Activated T-helper 1 cell treated with Interleukin-2 at 50 U/mL for 16 hours (primary cell): ENCODE measurements at regions not wholly inside any gene's neighbourhood (a gene's known extent, or its start where the extent isn't known, plus 50 kb on each side); places are given as distances from the start of the nearest gene placed in this dataset.
"Not testable (repeated sequence)": the region's sequence is repeated elsewhere in the genome, so short reads cannot be mapped to it uniquely, and the experiment has no call there.

Experiments used
- DNase-seq: peaks from one replicate; pipeline ENCODE4 v3.0.0-alpha.2; 2020; ENCODE audit warnings: low read depth

- no peak for DNase-seq
Observed at GRCh38 chr4:82247171-82247570, 126.6 kb downstream of the HNRNPD start.

DNA sequence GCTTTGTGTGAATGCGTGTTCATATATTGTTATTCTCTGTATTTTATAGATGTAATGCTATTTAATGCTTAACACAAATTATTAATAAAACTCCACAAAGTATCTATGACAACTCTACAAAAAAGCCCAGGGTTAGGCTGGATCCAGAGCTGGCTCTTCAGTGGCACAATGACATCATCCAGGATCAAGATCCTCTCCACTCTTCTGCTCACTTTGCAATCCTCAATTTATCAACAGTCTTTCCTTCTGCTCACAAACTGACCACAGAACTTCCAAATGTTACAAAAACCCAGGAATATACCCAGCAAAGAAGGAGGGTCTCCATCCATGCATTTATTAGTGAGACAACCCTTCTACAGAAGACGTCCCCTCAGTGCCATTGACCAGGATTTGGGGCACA is 132.3 kb downstream of the HNRNPD start:
- no peak for DNase-seq

DNA sequence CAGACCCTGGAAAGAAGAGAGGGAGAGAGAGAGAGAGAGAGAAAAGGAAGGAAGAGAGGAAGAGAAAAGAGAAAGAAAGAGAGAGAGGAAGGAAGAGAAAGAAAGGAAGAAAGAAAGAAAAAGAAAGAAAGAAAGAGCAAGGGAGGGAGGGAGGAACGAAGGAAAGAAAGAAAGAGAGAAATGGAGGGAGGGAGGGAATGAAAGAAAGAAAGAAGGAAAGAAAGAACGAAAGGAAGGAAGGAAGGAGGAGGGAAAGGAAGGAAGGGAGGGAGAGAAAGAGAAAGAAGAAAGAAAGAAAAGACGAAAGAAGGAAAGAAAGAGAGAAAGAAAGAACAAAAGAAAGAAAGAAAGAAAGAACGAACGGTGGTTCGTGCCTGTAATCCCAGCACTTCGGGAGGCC is 133.4 kb downstream of the HNRNPD start:
- no peak for DNase-seq

GRCh38 chr4:82237142-82237541 is 136.6 kb downstream of the HNRNPD start:
- not testable (repeated sequence) for DNase-seq

DNA sequence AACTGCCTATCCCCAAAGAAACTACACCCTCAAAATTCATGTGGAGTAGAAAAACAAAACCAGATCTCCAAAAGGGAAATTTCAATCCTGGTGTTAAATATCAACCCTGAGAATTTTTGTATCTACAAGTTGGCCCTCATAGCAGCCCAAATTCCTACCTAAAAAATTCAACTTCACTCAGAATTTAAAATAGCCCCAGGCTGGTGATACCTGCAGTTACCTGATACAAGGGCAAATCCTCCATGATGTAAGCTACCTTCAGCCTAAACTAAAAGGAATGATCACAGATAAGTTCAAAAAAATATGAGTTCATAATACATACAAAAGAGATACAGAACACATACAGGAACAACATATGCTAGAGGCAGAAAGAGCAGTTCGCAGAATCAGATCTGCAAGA is 138.4 kb downstream of the HNRNPD start:
- no peak for DNase-seq

GRCh38 chr4:82232891-82233290 is 140.9 kb downstream of the HNRNPD start:
- DNase-seq = no peak

DNA sequence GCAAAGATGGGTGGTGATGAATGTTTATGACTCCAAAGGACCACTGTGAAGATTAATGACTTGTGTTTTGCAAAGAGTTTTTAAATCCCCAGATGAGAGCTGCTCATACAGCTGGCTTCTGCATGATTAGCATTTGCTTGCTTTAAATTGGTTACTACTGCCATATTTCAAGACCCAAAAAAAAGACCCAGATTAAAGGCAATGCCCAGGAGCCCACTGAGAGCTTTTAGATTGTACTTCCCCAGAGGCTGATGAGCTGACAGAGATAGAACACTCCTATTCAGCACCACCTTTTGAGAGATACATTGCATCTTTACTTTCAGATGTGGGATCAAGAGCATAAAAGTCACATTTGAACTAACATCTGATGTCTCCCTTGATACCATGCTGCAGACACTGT is 142.0 kb downstream of the HNRNPD start:
- DNase-seq = no peak

DNA sequence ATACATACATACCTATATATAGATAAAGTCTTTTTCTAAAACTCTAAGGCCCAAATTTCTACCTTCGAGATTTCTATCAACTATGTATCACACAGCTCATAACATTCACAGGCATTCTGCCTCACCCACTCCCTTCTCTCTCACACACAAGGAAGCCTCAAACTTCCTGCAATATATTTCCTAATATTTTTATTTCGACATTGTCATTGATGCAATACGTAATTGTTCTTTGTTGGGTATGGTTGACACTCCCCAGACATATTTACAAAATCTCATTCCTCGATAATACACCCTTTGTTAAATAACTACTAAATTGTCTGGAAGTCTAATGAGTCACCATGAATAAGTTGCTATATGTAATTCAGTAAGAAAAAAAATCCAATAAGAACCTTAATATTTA is 143.5 kb downstream of the HNRNPD start:
- DNase-seq = no peak

DNA sequence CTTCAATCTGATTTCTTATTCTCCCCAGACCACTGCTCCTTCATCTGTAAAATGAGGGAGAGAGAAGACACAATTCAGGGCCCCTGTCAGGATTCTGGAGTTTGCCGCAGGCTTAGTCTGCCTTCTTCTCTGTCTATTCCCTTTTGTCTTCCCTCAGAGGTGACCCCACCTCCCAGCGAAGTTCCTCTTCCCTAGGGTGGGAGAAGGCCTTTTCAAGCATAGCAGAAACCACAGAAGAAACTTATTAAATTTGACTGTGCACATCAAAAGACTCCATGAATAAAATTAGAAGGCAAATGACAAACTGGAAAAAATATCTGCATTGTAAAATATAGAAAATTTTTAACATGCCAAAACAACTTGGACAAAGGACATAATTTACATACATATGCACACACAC is 148.8 kb downstream of the HNRNPD start:
- DNase-seq = no peak

DNA sequence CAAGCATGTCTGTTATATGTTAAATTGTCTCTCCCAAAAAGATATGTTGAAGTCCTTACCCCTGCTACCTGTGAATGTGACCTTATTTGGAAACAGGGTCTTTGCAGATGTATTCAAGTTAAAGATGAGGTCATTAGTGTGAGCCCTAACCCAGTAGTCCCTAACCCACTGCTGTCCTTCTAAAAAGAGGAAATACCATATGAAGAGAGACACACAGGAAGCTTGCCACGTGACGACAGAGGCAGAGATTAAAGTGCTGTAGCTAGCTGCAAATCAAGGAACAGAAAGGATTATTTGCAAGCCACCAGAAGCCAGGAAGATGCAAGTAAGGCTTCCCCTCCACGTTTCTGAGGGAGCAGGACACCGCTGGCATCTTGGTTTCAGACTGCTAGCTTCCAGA is 150.1 kb downstream of the HNRNPD start:
- no peak for DNase-seq

GRCh38 chr4:82219346-82219745 is 154.4 kb downstream of the HNRNPD start:
- no peak for DNase-seq

- no peak for DNase-seq
Observed at GRCh38 chr4:82217986-82218715, 155.6 kb downstream of the HNRNPD start.

- DNase-seq = no peak
Observed at GRCh38 chr4:82216219-82216618, 157.6 kb downstream of the HNRNPD start.

DNA sequence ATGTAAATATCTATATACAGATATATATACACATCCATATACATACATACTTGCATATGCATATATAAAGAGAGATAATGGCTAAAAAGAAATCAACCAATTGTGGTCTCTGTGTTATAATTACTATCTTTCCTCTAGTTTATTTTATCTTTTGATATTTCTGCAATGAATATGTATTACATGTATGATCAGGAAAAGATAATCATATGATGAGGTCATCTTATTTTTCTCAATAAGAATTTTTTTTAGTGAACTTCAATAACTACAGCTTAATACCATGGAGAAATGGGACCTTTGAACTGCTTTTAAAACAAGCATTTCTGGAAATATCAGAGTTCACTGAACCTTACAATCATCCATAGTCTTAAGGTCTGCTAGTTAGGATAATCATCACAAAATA is 158.0 kb downstream of the HNRNPD start:
- no peak for DNase-seq

- no peak for DNase-seq
Observed at GRCh38 chr4:82215039-82215438, 158.8 kb downstream of the HNRNPD start.

GRCh38 chr4:82213485-82214417 is 160.0 kb downstream of the HNRNPD start:
- DNase-seq = no peak

GRCh38 chr4:82201805-82202641 is 171.8 kb downstream of the HNRNPD start:
- DNase-seq = no peak

DNA sequence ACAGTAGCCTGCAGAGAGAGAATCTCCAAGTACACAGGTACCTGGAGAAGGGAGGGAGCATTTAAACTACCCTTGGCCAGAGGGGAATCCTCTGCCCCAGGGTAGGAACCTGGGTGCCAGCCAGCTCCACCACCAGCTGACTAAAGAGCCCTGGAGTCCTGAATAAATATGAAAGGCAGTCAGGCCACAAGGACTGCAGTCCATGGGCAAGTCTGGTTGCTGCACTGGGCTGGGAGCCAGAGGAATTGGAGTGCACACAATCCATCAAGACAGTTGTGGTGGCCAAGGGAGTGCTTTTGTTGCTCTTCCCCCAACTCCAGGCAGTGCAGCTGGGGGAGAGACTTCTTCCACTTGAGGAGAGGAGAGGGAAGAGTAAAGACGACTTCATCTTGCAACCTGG is 172.5 kb downstream of the HNRNPD start:
- no peak for DNase-seq

DNA sequence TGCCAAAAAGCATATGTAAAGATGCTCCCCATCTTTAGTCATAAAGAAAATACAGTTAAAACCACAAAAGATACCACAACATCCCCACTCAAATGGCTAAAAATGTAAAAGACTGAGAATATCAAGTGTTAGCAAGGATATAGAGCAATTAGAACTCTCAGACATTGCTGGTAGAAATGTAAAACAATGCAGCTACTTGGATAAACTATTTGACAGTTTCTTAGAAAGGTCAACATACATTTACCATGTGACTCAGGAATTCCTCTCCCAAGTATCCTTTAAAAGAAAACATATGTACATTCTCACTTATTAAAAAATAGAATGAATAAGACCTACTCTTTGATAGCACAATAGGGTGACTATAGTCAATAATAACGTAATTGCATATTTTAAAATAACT is 173.7 kb downstream of the HNRNPD start:
- DNase-seq = no peak

DNA sequence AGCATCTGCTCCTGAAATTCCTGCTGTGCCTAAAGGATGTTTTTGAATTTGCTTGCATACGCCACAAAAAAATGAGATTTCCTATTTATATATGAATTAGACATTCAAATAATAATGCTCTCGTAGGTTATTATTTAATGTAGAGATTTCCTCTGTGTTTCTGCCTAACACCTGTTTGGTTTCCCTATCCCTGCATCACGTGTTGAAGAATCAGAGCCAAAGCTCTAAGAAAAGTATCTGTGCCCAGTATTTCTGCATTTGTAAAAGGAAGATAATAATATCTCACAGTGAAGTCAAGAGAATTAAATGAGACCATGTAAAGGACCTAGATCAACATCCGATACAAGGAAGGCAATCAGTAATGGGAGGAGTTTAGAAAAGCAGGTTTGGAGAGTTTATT is 179.5 kb downstream of the HNRNPD start:
- DNase-seq = no peak

DNA sequence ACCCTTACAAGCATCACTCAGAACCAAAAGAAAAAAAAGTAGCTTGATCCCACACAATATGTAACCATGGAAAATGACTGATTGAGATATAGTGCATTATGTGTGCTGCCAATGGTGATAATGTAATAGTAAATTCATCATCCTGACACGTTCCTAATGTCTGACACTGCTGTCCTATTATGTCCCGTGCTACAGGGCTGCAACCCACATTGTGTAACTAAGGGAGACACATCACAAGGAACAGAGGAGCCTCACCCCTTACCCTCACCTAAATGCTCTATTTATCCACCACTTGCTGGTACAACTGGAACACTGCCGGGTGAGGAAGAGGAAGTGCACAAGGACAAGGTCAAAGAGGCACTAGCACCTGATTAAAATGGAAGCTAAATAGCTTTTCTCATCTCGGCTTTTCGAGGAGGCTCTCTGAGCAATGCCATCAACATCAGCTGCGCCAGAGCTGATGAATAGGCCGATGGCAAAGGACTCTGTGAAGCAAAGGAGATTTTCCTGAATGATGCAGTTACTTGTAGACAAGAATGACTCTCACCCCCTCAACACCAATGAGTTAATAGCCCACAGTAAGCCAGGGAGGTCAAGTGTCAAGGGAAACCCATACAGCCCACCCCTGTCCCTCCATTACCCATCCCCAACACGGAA is 181.6 kb downstream of the HNRNPD start:
- DNase-seq = no peak

DNA sequence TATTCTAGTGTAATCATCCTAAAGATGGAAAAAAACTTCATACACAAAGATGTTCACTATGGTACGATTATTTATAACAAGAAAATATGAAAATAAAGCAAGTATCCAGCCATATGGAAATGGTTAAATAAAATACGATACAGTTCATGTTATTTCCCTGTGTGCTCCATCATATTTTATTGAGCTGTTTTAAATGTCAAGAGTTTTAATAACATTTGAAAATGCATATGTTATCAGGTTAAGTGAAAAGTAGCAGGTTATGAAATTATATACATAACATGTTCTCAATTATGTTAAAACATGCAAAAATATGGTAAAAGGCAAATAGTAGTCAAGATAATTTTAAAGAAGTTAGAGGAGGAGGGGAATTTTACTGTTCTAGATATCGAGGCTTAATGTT is 192.0 kb downstream of the HNRNPD start:
- DNase-seq = no peak
